ENCODE measurements at regions not wholly inside any gene's neighbourhood (a gene's known extent, or its start where the extent isn't known, plus 50 kb on each side); places are given as distances from the start of the nearest gene placed in this dataset.

DNA sequence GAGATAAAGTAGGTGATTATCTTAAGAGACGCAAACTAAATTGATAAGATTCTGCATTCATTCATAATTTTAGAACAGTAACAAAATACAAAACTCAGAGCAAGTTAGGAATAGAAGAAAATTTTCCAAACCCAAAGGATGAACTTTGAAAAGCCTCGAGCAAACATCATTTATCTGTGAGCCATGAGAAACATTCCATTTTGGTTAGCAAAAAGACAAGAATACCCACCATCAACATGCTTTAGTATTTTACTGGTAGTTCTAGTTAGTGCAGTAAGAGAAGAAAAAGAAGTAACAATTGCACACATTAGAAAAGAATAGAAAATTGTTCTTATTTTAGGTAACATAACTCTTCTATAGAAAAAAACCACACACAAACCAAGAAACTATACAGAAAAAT lies 291.3 kb upstream of the TCF4 start:
- no peaks in the 10 kb centered on the region for H3K9me3 ChIP-seq (replicated peaks in 1 of 3)
- no peak overlapping the region for H3K27ac ChIP-seq
- TF ChIP-seq POLR2A (IDR thresholded peaks at IDR 0.05) = no peak
- TF ChIP-seq, protein P1, sequence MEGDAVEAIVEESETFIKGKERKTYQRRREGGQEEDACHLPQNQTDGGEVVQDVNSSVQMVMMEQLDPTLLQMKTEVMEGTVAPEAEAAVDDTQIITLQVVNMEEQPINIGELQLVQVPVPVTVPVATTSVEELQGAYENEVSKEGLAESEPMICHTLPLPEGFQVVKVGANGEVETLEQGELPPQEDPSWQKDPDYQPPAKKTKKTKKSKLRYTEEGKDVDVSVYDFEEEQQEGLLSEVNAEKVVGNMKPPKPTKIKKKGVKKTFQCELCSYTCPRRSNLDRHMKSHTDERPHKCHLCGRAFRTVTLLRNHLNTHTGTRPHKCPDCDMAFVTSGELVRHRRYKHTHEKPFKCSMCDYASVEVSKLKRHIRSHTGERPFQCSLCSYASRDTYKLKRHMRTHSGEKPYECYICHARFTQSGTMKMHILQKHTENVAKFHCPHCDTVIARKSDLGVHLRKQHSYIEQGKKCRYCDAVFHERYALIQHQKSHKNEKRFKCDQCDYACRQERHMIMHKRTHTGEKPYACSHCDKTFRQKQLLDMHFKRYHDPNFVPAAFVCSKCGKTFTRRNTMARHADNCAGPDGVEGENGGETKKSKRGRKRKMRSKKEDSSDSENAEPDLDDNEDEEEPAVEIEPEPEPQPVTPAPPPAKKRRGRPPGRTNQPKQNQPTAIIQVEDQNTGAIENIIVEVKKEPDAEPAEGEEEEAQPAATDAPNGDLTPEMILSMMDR (IDR thresholded peaks at IDR 0.05) = no peak
- H3K4me3 ChIP-seq = no peak overlapping the region
- no peak for DNase-seq
- 51 to 64% (median 52%) methylated on average over 2 of the region's 2 CpGs for WGBS, 4 donors
- no peaks in the 10 kb centered on the region for H3K4me1 ChIP-seq (replicated peaks in 1 of 2)
- H3K36me3 ChIP-seq (replicated peaks in 1 of 2) = no peaks in the 10 kb centered on the region
- no peaks in the 10 kb centered on the region for H3K27me3 ChIP-seq
- intact Hi-C loops (cut with DNase I) = no loop called here

DNA sequence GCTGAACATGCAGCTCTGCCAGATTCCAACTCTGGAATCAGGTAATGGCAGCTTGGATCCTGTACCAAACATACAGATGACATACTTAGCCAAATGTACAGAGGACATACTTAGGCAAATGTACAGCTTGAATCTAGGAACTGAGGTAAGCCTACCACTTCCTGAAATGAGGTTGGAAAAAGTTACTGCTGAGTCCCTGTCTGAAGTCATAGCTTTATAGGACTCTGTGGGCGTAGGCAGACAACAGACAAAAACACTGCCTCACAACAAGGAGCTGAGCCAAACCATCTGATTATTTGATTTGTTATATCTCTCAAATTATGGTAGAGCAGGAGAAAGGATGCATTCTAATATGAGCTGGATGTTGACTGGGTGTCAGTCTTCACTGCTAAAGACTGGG lies 290.2 kb upstream of the TCF4 start:
- intact Hi-C loops (cut with DNase I) = no loop called here
- no peaks in the 10 kb centered on the region for H3K4me1 ChIP-seq (replicated peaks in 1 of 2)
- no peaks in the 10 kb centered on the region for H3K27me3 ChIP-seq
- H3K36me3 ChIP-seq (replicated peaks in 1 of 2) = no peaks in the 10 kb centered on the region
- no peak overlapping the region for H3K4me3 ChIP-seq
- TF ChIP-seq, protein P1 (IDR thresholded peaks at IDR 0.05) = no peak
- TF ChIP-seq POLR2A (IDR thresholded peaks at IDR 0.05) = no peak
- no peaks in the 10 kb centered on the region for H3K9me3 ChIP-seq (replicated peaks in 1 of 3)
- no peak for DNase-seq
- 56 to 67% (median 61%) methylated on average over 1 of the region's 1 CpG for WGBS, 4 donors
- H3K27ac ChIP-seq = no peak overlapping the region

- intact Hi-C loops (cut with DNase I) = no loop called here
- H3K36me3 ChIP-seq (replicated peaks in 1 of 2) = no peaks in the 10 kb centered on the region
- H3K27ac ChIP-seq = no peak overlapping the region
- TF ChIP-seq POLR2A (IDR thresholded peaks at IDR 0.05) = no peak
- TF ChIP-seq, protein P1 (IDR thresholded peaks at IDR 0.05) = no peak
- no peaks in the 10 kb centered on the region for H3K27me3 ChIP-seq
- H3K4me3 ChIP-seq = no peak overlapping the region
- 82 to 93% (median 89%) methylated on average over 1 of the region's 1 CpG for WGBS, 4 donors
- H3K9me3 ChIP-seq (replicated peaks in 1 of 3) = no peaks in the 10 kb centered on the region
- no peaks in the 10 kb centered on the region for H3K4me1 ChIP-seq (replicated peaks in 1 of 2)
- DNase-seq = no peak
Measured at GRCh38 chr18:55877321-55877720, 289.3 kb upstream of the TCF4 start.

- H3K4me3 ChIP-seq = no peak overlapping the region
- intact Hi-C loops (cut with DNase I) = no loop called here
- H3K36me3 ChIP-seq (replicated peaks in 1 of 2) = no peaks in the 10 kb centered on the region
- H3K9me3 ChIP-seq (replicated peaks in 1 of 3) = no peaks in the 10 kb centered on the region
- H3K4me1 ChIP-seq (replicated peaks in 1 of 2) = no peaks in the 10 kb centered on the region
- no peak for TF ChIP-seq POLR2A (IDR thresholded peaks at IDR 0.05)
- DNase-seq = no peak
- no peak overlapping the region for H3K27ac ChIP-seq
- WGBS, 4 donors = 67 to 80% (median 68%) methylated on average over 2 of the region's 2 CpGs
- no peaks in the 10 kb centered on the region for H3K27me3 ChIP-seq
Measured at GRCh38 chr18:55876254-55876653, 288.3 kb upstream of the TCF4 start.

DNA sequence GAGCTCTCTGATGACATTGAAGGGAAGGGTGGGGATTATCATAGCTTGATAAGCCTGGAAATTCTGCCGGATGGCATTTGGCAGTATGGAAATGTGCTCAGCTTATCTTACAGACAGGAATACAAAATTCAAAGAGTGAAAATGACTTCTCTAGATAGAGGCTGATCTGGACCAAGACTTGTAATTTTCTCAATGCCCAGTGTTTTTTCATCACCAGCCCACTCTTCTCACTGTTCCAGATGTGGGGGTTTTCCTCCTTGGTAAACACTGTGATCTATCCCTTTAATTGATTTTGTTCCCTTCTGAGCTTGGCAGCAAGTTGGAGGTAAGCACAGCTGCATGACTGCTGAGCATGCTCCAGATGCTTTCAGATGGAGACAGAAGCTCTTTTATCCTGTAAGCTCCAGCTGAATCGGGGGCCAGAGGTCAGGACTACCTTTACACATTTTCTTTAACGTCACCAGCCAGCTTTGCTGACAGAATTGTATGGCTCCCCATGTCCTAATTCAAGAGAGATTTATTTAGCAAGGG lies 287.4 kb upstream of the TCF4 start:
- no peak for TF ChIP-seq POLR2A (IDR thresholded peaks at IDR 0.05)
- no peak overlapping the region for H3K27ac ChIP-seq
- H3K4me1 ChIP-seq (replicated peaks in 1 of 2) = no peaks in the 10 kb centered on the region
- H3K36me3 ChIP-seq (replicated peaks in 1 of 2) = no peaks in the 10 kb centered on the region
- DNase-seq = no peak
- H3K4me3 ChIP-seq = no peak overlapping the region
- H3K27me3 ChIP-seq = no peaks in the 10 kb centered on the region
- intact Hi-C loops (cut with DNase I) = no loop called here
- no peaks in the 10 kb centered on the region for H3K9me3 ChIP-seq (replicated peaks in 1 of 3)
- 34 to 55% (median 45%) methylated on average over 3 of the region's 3 CpGs for WGBS, 4 donors
